Activated CD8-positive, alpha-beta T cell treated with anti-CD3 and anti-CD28 coated beads for 36 hours (primary cell): ENCODE measurements at regions not wholly inside any gene's neighbourhood (a gene's known extent, or its start where the extent isn't known, plus 50 kb on each side); places are given as distances from the start of the nearest gene placed in this dataset.

Experiments used
- ATAC-seq: fragments of 200-7000 bp; cut with Tn5 transposase; one replicate; pipeline ENCODE4 v1.10.0; 2021; ENCODE audit warnings: mild to moderate bottlenecking, moderate library complexity
- CTCF ChIA-PET: fragments of 350-600 bp; sonication (Branson Sonifier 250); formaldehyde crosslinking; loops from one replicate; lab custom pipeline; 2021; ENCODE audit warnings: antibody characterized with exemption; lab: Charles Lee
- POLR2A ChIA-PET: fragments of 350-600 bp; sonication (Branson Sonifier 250); formaldehyde crosslinking; loops from one replicate; lab custom pipeline; 2021; ENCODE audit warnings: antibody characterized with exemption; lab: Charles Lee
- DNase-seq: peaks from one replicate; pipeline ENCODE4 v3.0.0-alpha.2; 2020
- H3K27ac Mint-ChIP-seq: one replicate; pipeline ENCODE4 v1.8.0; 2021; ENCODE audit warnings: mild to moderate bottlenecking, mixed read lengths
- H3K27me3 Mint-ChIP-seq: one replicate; pipeline ENCODE4 v1.8.0; 2021; ENCODE audit warnings: mixed read lengths
- H3K36me3 Mint-ChIP-seq: one replicate; pipeline ENCODE4 v1.8.0; 2021; ENCODE audit warnings: low read depth, mixed read lengths
- H3K4me1 Mint-ChIP-seq: one replicate; pipeline ENCODE4 v1.8.0; 2021; ENCODE audit warnings: low read depth, mixed read lengths
- H3K4me3 Mint-ChIP-seq: one replicate; pipeline ENCODE4 v1.8.0; 2021; ENCODE audit warnings: mild to moderate bottlenecking, moderate library complexity, mixed read lengths
- H3K9me3 Mint-ChIP-seq: one replicate; pipeline ENCODE4 v1.8.0; 2021; ENCODE audit warnings: mixed read lengths
- CTCF ChIP-seq: fragments of 200-600 bp; IDR thresholded peaks from one replicate; pipeline ENCODE4 v1.8.0; 2022; ENCODE audit warnings: antibody characterized with exemption, mild to moderate bottlenecking
- intact Hi-C: fragments of 100-400 bp; cut with micrococcal nuclease; formaldehyde crosslinking; loops from one replicate; pipeline ENCODE4 v1.10.0; 2022

DNA sequence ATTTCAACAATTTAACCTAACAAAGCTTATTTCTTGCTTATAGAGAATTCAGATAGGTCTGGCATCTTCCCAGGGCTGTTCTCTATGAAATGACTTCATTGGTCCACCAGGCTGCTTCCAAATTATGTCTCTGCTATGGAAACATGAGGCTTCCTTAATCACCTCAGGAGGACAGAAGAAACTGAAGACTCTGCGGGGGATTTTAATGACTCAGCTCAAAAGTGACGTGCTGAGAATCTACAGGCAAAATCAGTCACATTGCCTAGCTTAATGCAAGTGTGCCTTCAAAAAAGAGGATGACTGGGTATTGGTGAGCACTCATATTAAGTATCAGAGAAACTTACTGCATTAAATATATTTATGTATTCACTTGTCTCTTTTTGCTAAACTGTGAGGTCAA, 315.5 kb upstream of the RGMB start:
- Mint-ChIP-seq H3K9me3 (no peaks in the 10 kb centered on the region), H3K4me1 (no peaks in the 10 kb centered on the region), H3K36me3 (no peaks in the 10 kb centered on the region), H3K27me3 (peaks cover 2% of the 10 kb centered on the region), H3K27ac (no peak overlapping the region), H3K4me3 (no peak overlapping the region)
- POLR2A ChIA-PET: interaction anchor here (0.8 kb wide), 1 partner anchor 283 kb away, joined by 3 read pairs; no protein-coding TSS in a partner anchor
- ATAC-seq: no peak
- DNase-seq: no peak
- intact Hi-C loops: no loop called here
- CTCF ChIA-PET: no interaction called here
- TF ChIP-seq CTCF: no peak

DNA sequence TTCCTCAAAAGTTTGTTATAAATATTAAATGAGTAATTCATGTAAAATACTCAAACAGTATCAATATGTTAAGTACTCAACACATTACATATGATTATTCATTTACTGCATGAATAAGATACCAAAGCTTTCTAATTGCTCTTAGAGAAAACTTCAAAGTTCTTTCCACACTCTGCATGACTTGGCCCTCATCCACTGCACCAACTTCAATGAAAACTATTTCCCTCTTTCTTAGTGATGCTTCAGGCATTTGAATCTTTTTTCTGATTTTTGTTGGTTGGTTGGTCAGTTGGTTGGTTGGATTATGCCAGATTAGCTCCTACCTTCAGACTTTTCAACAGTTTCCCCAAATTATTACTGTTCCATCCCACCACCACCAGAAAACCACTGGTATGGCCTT, 314.7 kb upstream of the RGMB start:
- H3K36me3 Mint-ChIP-seq: no peaks in the 10 kb centered on the region
- DNase-seq (no peak), ATAC-seq (no peak)
- no peak overlapping the region for H3K4me3 Mint-ChIP-seq
- H3K9me3 Mint-ChIP-seq: no peaks in the 10 kb centered on the region
- H3K27ac Mint-ChIP-seq: no peak overlapping the region
- ChIA-PET POLR2A (no interaction called here), CTCF (no interaction called here)
- H3K4me1 Mint-ChIP-seq: no peaks in the 10 kb centered on the region
- intact Hi-C loops: no loop called here
- no peak for TF ChIP-seq CTCF
- H3K27me3 Mint-ChIP-seq: peaks cover 2% of the 10 kb centered on the region

DNA sequence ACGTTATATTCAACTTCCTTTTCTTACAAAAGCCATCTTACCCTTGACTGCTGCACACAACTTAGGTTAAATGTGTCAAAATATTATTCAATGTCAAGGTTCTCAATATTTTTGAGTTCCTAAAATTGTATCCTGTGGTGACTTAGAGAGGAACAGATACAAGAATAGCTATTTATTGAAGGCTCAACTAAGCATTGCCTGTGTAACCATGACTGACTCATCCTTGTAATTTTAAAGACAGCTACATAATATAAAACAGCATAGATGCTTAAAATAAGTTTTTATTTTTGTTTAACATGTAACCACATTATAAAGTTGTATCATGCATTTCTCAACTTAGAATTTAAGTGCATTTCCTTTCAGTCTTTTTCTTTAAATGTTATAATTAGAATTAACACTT, 312.9 kb upstream of the RGMB start:
- DNase-seq: no peak
- intact Hi-C loops: no loop called here
- Mint-ChIP-seq H3K4me1 (no peaks in the 10 kb centered on the region), H3K4me3 (no peak overlapping the region), H3K9me3 (no peaks in the 10 kb centered on the region), H3K27me3 (peaks cover 2% of the 10 kb centered on the region), H3K36me3 (no peaks in the 10 kb centered on the region), H3K27ac (no peak overlapping the region)
- ChIA-PET POLR2A (no interaction called here), CTCF (no interaction called here)
- TF ChIP-seq CTCF: no peak
- no peak for ATAC-seq

DNA sequence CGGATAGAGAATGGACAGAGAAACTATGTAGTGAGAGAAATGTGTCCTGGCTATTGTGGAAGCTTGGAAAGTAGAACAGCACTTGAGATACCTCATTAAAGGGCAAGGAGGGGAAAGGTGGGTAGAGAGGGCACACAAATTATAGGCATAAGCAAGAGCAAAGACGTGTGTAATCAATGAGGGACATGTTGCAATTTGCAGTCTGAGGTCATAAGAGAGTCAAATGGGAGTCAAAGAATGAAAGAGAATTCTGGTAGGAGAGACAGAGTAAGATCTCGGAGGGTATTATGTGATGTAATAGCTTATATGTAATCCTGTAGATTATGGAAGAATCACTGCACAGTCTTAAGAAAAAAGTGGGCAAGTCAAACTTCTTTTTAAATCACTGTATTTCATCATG, 312.0 kb upstream of the RGMB start:
- peaks cover 2% of the 10 kb centered on the region for H3K27me3 Mint-ChIP-seq
- intact Hi-C loops: no loop called here
- no peaks in the 10 kb centered on the region for H3K4me1 Mint-ChIP-seq
- H3K4me3 Mint-ChIP-seq: no peak overlapping the region
- POLR2A ChIA-PET: no interaction called here
- no peaks in the 10 kb centered on the region for H3K36me3 Mint-ChIP-seq
- CTCF ChIA-PET: no interaction called here
- H3K9me3 Mint-ChIP-seq: no peaks in the 10 kb centered on the region
- ATAC-seq (no peak), DNase-seq (no peak)
- H3K27ac Mint-ChIP-seq: no peak overlapping the region
- TF ChIP-seq CTCF: no peak

DNA sequence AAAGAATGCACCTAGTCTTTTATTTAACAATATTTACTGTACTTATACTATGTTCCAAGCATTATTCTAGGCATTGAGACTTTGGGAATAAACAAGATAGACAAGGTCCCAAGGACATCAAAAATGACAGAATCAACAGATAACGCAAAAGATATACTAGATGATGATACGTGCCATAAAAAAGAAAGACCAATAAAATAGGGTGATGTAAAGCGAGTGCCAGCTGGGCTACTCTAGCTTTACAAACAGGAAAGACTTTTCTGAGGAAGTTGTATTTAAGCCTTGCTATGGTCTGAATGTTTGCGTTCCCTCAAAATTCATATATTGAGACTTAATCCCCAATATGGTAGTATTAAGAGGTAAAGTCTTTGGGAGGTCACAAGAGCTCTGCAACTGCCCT, 310.2 kb upstream of the RGMB start:
- no peak for ATAC-seq
- intact Hi-C loops: no loop called here
- ChIA-PET POLR2A (no interaction called here), CTCF (interaction anchor here (1.5 kb wide), 1 partner anchor 42 kb away, joined by 3 read pairs; no protein-coding TSS in a partner anchor)
- Mint-ChIP-seq H3K9me3 (peaks cover 3% of the 10 kb centered on the region), H3K36me3 (no peaks in the 10 kb centered on the region), H3K27ac (no peak overlapping the region), H3K4me3 (no peak overlapping the region), H3K4me1 (no peaks in the 10 kb centered on the region), H3K27me3 (peaks cover 2% of the 10 kb centered on the region)
- DNase-seq: no peak
- TF ChIP-seq CTCF: no peak
